ENCODE measurements at regions not wholly inside any gene's neighbourhood (a gene's known extent, or its start where the extent isn't known, plus 50 kb on each side); places are given as distances from the start of the nearest gene placed in this dataset.

DNA sequence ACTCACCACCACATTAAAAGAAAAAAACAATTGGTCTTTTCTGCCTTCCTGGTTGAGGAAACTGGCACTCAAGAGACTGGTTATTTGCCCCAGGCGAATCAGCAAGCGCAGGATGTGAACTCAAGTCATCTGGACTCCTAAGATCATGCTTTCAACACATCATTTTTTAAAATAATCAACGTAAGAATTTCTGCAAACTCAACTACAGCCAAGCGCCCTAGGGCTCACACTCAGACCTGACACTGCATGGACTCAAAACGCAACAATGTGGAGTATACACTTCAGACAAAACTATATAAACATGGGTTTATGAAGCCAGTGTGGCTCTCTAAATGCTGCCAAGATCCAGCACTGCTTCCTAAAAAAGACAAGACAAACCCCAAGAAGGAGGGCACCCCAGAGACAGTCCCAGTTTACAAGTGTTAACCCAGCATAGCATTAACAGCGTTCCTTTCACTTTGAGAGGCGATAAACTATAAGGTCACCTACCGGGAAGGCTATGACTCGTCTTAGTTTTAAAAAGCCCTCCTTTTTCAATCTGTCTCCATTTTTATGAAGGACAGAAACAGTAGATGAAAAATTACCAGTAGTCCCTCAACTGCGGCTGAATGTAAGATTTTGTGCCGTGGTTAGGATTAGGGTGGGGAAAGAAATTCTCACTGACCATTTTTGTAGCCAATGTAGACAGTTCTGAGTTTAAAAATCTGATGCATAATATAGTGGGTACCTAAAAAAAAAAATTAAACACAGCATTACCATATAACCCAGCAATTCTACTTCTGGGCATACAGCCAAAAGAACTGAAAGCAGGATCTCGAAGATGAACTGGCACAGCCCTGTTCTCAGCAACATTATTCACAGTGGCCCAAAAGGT, 54.8 kb downstream of the SIPA1L2 start:
- no peak overlapping the region for H3K9ac ChIP-seq (ENCODE audit: low read length)
- no peaks in the 10 kb centered on the region for H3K27me3 ChIP-seq (ENCODE audit: insufficient read depth, low read depth, low read length)
- H2AFZ ChIP-seq (ENCODE audit: low read depth, low read length) = no peak overlapping the region
- peaks cover 3% of the 10 kb centered on the region for H3K79me2 ChIP-seq (replicated peaks; ENCODE audit: insufficient read depth, low read length)
- H3F3A ChIP-seq (ENCODE audit: insufficient read depth, low read length, poor library complexity, severe bottlenecking) = no peaks in the 10 kb centered on the region
- TF ChIP-seq, protein P1, sequence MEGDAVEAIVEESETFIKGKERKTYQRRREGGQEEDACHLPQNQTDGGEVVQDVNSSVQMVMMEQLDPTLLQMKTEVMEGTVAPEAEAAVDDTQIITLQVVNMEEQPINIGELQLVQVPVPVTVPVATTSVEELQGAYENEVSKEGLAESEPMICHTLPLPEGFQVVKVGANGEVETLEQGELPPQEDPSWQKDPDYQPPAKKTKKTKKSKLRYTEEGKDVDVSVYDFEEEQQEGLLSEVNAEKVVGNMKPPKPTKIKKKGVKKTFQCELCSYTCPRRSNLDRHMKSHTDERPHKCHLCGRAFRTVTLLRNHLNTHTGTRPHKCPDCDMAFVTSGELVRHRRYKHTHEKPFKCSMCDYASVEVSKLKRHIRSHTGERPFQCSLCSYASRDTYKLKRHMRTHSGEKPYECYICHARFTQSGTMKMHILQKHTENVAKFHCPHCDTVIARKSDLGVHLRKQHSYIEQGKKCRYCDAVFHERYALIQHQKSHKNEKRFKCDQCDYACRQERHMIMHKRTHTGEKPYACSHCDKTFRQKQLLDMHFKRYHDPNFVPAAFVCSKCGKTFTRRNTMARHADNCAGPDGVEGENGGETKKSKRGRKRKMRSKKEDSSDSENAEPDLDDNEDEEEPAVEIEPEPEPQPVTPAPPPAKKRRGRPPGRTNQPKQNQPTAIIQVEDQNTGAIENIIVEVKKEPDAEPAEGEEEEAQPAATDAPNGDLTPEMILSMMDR (IDR thresholded peaks at IDR 0.05; ENCODE audit: poor library complexity, severe bottlenecking) = no peak
- TF ChIP-seq RAD21 (conservative IDR thresholded peaks at IDR 0.05) = no peak
- TF ChIP-seq EZH2 (IDR thresholded peaks at IDR 0.05; ENCODE audit: borderline replicate concordance, insufficient read depth, low read length, poor library complexity, severe bottlenecking) = no peak
- TF ChIP-seq POLR2AphosphoS5 (IDR thresholded peaks at IDR 0.05) = no peak
- TF ChIP-seq, protein P2, sequence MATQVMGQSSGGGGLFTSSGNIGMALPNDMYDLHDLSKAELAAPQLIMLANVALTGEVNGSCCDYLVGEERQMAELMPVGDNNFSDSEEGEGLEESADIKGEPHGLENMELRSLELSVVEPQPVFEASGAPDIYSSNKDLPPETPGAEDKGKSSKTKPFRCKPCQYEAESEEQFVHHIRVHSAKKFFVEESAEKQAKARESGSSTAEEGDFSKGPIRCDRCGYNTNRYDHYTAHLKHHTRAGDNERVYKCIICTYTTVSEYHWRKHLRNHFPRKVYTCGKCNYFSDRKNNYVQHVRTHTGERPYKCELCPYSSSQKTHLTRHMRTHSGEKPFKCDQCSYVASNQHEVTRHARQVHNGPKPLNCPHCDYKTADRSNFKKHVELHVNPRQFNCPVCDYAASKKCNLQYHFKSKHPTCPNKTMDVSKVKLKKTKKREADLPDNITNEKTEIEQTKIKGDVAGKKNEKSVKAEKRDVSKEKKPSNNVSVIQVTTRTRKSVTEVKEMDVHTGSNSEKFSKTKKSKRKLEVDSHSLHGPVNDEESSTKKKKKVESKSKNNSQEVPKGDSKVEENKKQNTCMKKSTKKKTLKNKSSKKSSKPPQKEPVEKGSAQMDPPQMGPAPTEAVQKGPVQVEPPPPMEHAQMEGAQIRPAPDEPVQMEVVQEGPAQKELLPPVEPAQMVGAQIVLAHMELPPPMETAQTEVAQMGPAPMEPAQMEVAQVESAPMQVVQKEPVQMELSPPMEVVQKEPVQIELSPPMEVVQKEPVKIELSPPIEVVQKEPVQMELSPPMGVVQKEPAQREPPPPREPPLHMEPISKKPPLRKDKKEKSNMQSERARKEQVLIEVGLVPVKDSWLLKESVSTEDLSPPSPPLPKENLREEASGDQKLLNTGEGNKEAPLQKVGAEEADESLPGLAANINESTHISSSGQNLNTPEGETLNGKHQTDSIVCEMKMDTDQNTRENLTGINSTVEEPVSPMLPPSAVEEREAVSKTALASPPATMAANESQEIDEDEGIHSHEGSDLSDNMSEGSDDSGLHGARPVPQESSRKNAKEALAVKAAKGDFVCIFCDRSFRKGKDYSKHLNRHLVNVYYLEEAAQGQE (IDR thresholded peaks at IDR 0.05; ENCODE audit: borderline replicate concordance) = no peak
- TF ChIP-seq TAF1 (IDR thresholded peaks at IDR 0.05; ENCODE audit: low read depth) = no peak
- no peak for TF ChIP-seq MXI1 (conservative IDR thresholded peaks at IDR 0.05; ENCODE audit: poor library complexity, severe bottlenecking)
- TF ChIP-seq EP300 (conservative IDR thresholded peaks at IDR 0.05; ENCODE audit: poor library complexity, severe bottlenecking) = no peak
- no peak for TF ChIP-seq SMC3 (conservative IDR thresholded peaks at IDR 0.05; ENCODE audit: poor library complexity)
- H3K9me2 ChIP-seq (ENCODE audit: insufficient read depth, low read length) = no peaks in the 10 kb centered on the region
- H3K27ac ChIP-seq (ENCODE audit: low read length) = no peak overlapping the region
- no peak overlapping the region for H3K4me2 ChIP-seq (ENCODE audit: low read length)
- H3K36me3 ChIP-seq (ENCODE audit: insufficient read depth, low read length) = no peaks in the 10 kb centered on the region
- H3K4me3 ChIP-seq (ENCODE audit: low read length) = no peak overlapping the region
- H4K20me1 ChIP-seq (ENCODE audit: insufficient read depth) = no peaks in the 10 kb centered on the region
- H3K9me3 ChIP-seq (ENCODE audit: low read length) = no peaks in the 10 kb centered on the region

DNA sequence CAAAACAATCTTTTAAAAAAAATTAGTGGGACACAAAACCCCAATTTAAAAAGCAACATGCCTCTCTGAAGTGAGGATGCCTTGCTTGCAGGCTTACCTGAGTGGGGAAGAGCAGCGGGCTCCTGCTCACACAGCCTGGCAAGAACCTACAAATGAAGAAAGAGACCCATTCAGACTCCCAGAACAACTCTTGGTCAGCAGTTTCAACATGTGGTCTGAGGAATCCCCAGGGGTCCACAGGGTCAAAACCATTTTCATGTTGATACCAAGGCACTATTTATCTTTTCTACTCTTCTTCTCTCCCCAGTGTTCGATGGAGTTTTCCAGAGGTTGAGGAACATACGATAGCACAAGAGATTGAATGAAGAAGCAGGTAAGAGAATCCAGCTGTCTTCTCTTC, 55.9 kb downstream of the SIPA1L2 start:
- Histone ChIP-seq H3K9me2 (ENCODE audit: insufficient read depth, low read length) (no peaks in the 10 kb centered on the region), H3F3A (ENCODE audit: insufficient read depth, low read length, poor library complexity, severe bottlenecking) (no peaks in the 10 kb centered on the region), H3K4me3 (ENCODE audit: low read length) (no peak overlapping the region), H2AFZ (ENCODE audit: low read depth, low read length) (no peak overlapping the region), H4K20me1 (ENCODE audit: insufficient read depth) (no peaks in the 10 kb centered on the region), H3K4me2 (ENCODE audit: low read length) (no peak overlapping the region), H3K9ac (ENCODE audit: low read length) (no peak overlapping the region), H3K9me3 (ENCODE audit: low read length) (no peaks in the 10 kb centered on the region), H3K27me3 (ENCODE audit: insufficient read depth, low read depth, low read length) (no peaks in the 10 kb centered on the region), H3K79me2 (replicated peaks; ENCODE audit: insufficient read depth, low read length) (peaks cover 3% of the 10 kb centered on the region), H3K36me3 (ENCODE audit: insufficient read depth, low read length) (no peaks in the 10 kb centered on the region), H3K27ac (ENCODE audit: low read length) (no peak overlapping the region)
- TF ChIP-seq POLR2AphosphoS5 (IDR thresholded peaks at IDR 0.05) (no peak), RAD21 (conservative IDR thresholded peaks at IDR 0.05) (no peak), MXI1 (conservative IDR thresholded peaks at IDR 0.05; ENCODE audit: poor library complexity, severe bottlenecking) (no peak), EZH2 (IDR thresholded peaks at IDR 0.05; ENCODE audit: borderline replicate concordance, insufficient read depth, low read length, poor library complexity, severe bottlenecking) (no peak), SMC3 (conservative IDR thresholded peaks at IDR 0.05; ENCODE audit: poor library complexity) (no peak), TAF1 (IDR thresholded peaks at IDR 0.05; ENCODE audit: low read depth) (no peak), EP300 (conservative IDR thresholded peaks at IDR 0.05; ENCODE audit: poor library complexity, severe bottlenecking) (no peak)
- TF ChIP-seq, protein P2 (IDR thresholded peaks at IDR 0.05; ENCODE audit: borderline replicate concordance) = no peak
- TF ChIP-seq, protein P1 (IDR thresholded peaks at IDR 0.05; ENCODE audit: poor library complexity, severe bottlenecking) = no peak
